HG03175 (cell line): ENCODE measurements at regions not wholly inside any gene's neighbourhood (a gene's known extent, or its start where the extent isn't known, plus 50 kb on each side); places are given as distances from the start of the nearest gene placed in this dataset.

ENCODE experiments used
- ATAC-seq: cut with Tn5 transposase; IDR thresholded peaks from one replicate; pipeline ENCODE4 v1.9.1; 2021; ENCODE audit warnings: mild to moderate bottlenecking, moderate library complexity; ENCODE audit not compliant: unreplicated experiment

DNA sequence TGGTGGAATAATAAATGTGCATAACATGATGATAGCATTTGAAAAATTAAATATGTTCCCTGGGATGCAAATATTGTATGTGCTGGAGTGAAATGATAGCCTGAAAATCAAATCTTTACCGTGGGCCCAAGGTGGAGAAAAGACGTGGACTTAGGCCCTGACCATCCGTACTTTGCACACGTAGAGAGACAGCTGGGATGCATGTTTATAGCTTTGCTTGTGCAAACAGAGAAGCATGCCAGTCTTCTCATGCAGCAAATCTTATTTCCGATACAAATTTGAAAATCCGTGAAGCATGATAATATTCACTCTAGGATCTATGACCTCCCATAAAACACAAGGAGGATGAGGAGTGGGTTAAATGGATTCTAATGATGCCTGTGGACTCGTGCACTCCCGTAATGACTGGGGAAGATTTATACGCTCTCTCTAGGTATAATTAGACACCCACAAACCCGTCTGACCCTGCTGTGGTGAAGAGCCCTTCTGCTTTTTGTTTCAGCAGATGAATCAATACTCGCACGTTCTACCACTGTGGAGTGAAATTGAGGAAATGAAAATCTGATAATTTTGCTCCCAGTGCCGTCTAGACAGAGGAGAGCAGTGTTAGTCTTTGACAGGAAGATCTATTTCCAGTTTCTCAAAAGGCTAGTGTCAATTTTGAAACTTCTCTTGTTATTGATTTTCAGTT is 810.3 kb upstream of the SALL3 start:
- peak; percentile 47 for ATAC-seq

DNA sequence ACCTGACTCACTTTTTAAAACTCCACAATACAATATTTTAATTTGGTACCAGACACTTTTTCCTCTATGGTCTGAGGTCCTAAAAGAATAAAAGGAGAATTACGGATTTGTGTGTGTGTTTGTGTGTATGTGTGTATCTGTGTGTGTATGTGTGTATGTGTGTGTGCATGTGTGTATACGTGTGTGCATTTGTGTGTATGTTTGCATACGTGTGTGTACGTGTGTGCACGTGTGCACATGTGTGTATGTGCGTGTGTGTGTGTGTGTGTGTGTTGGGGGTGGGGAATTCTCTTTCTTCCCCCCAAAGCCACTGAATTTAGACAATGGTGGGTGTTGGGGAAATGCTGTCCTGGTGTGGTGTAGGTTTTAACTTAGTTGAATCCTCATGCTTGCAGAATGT is 807.7 kb upstream of the SALL3 start:
- no peak for ATAC-seq

DNA sequence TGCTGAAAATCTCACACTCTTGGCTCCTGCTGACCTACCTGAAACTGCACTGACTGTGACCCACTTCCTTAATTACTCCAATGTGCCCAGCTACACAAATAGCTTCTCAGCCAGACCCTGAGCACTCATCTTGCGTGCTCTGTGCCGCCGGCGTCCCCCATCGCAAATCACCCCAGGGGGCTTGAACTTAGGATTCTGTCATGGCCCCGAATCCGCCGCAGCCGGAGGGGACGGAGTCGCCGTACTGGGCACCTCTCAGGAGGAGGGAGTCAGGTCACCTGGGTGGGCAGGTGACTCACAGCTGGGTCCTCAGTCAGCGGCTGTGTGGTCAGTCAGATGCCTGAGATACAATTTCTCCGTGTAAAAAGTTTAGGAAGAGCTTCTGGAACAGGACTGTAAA is 804.9 kb upstream of the SALL3 start:
- no peak for ATAC-seq

DNA sequence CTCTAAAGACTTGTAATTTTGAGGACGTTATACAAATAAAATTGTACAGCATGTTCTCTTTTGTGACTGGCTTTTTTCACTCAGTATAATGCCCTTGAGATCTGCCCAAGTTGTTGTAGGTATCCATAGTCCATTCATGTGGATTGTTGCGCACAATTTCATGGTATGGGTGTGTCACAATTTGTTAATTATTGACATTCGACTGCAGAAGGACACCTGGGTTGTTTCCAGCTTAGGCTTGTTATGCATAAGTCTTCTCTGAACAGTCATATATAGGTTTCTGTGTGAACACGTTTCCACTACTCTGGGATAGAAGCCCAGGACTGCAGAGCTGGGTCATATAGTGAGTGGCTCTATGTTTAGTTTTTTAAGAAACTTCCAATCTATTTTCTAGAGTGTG is 800.8 kb upstream of the SALL3 start:
- ATAC-seq: no peak

DNA sequence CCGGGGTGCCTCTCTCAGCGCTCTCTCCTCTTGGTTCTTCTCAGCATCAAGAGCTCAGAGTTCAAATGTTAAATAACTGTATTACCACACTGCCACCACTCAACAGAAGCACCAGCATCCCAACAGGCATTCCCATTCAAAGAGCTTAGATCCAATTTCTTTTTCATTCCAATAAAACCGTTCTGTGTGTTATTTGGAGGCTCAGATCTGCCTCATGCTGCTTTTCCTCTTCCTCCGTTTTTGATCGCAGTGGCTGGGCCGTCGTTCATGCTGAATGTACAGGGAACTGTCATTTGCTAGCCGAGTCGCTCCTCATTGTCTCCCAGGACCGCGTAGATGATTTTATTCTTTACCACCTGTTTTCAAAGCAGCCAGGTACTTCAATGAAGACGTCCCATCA is 798.9 kb upstream of the SALL3 start:
- ATAC-seq: no peak

DNA sequence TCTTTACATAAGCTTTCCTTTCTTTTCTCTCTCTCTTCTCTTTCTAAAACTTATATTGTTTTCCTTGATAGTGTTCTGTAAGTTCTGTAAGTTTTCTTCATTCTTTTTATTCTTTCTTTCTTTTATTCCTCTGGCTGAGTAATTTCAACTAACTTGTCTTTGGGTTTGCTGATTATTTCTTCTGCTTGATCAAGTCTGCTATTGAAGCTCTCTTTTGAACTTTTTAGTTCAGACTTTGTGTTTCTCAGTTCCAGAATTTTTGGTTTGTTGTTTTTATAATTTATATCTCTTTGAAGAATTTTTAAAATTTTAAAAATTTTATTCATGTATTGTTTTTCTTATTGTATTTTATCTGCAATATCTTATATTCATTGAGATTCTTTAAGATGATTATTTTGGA is 795.8 kb upstream of the SALL3 start:
- ATAC-seq: no peak

DNA sequence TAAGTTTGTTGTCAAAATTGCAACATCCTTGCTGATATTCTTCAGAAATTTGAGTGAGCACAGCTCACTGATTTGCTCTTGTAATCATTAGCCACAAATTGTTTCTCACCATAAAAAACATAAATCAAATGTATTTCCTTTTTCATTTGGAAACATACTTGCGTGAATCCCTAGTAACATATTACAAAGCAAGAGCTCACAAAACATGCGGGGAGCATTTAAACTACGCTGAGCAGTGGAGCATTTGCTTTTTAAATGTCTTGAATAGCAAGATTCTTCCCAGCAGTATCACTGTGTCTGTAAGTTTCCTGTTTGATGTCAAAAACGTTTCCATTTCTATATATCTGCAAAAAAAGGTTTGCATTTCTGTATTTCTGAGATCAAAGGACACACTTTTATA is 788.3 kb upstream of the SALL3 start:
- ATAC-seq: no peak

DNA sequence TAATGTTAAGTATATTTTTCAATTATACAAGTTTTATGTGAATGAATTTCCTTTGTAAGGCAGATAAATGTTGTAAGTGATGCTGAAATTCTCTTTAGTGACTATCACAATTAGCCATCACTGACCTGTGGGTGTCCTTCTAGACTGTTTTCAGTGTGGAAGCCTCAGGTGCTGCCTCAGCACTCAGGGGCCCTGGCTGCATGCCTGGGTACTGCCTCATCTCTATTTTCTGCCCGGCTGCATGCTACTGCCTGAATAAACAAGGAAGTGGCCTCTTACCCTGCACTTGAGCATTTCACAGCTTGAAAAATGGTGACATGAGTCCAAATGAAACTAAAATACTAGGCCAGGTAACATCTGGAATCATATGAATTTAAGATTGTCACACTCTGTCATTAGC is 787.6 kb upstream of the SALL3 start:
- ATAC-seq: no peak

DNA sequence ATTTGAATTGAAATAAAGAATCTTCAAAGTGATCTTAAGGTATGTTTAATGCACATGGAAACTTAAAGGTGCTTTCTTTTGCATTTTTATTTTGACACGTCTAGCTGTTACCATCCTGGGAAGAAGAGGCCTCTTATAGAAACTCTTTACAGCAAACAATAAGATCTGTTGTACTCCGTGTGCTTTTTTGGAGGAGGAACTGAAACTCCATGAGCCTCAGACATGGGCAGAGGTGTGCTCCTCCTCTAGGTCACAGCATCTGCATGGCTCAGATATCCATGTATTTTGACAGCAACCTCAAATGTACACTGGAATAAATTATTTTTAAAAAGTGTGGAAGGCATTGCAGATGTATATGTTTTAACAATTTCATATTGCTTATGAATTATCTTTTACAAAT is 783.3 kb upstream of the SALL3 start:
- ATAC-seq: no peak

DNA sequence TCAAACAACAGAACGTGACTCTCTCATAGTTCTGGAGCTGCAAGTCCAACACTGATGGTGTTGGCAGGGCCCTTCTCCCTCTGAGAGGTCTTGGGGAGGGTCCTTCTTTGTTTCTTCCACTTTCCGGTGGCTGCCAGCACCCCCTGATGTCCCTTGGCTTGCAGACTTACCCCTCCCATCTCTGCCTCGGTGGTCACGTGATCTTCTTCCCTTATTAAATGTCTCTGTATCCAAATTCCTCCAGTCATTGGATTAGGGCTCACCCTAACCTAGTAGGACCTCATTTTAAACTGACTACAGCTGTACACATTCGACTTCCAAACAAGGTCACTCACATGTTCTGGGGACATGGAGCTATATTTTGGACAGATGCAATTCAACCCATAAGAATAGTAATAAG is 780.6 kb upstream of the SALL3 start:
- ATAC-seq: no peak

DNA sequence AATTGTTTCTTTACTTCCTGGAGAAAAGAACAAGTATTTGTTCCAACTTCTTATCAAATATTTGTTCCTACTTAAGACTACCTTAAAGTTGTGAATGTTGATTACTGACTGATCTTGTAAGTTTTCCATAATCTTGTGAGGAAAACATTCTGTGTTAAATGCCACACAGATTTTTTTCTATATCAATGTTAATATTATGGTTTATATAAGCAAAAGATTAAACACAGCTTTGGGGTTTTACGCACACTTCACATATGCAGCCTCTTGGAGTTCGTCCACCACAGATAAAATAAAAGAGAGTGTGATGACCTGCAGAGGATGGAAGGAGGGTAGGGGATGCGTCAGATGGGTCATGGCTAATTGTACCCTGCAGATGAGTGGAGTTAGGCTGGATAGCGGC is 780.0 kb upstream of the SALL3 start:
- no peak for ATAC-seq

DNA sequence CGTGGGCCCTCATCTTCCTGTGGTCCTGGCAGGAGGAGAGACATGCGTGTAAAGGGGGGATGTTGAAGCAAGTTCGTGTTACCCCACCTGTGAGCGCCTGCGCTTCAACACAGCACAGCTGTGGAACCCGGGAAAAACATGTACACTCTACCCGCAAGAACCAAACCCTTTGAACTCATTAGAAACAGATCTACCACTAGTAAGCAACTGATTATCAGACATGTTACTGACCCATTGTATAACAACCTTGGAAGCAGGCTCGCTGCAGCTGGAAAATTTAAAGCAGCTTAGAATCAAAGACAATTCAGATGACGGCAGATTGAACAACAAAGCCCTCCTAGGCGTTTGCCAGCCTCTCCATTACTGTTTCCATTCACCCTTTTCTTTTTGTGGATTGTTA is 771.7 kb upstream of the SALL3 start:
- ATAC-seq: no peak

DNA sequence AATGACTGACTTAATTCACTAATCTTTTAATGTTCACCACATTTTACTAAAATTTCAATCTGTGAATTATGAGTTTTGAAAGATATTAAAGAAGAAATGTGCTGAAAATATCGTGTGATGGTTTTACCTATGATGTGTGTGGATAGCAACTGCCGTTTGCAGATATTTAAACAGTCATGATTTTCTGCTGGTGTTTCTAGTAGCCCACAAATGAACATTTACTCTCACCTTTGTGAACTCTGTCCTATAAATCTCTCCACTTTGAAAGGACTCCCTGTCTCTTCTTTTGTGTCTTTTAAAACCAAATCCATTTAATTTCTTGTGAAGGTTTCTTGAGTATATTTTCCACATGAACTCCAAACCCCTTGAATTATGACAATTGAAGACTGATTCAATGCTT is 771.2 kb upstream of the SALL3 start:
- ATAC-seq: no peak

DNA sequence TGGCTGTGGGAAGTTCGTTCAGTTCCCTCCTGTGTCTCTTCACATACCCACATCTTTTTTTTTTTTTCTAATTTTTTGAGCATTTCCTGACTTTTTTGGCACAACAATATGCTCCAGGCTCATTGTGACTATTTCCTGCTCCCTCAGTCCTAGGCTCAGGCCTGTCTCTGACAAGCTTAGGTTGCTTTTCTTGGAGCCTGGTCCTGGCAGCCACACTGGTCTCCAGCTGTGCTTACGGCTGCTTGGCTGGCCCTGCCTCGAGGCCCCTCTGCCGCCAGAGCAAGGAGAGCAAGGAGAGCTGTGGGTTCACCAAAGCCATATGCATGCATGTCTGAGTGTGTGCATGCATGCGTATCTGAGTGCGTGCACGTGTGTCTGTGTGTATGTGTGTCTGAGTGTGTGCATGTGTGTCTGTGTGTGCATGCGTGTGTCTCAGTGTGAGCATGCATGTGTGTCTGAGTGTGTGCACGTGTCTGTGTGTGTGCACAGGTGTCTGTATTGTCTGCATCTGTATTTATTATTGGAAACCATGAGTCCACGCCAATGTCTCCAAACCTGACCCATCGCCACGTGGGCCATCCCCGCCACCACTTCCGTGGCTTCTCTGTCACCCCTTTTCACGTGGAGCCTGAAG is 766.1 kb upstream of the SALL3 start:
- ATAC-seq: no peak

DNA sequence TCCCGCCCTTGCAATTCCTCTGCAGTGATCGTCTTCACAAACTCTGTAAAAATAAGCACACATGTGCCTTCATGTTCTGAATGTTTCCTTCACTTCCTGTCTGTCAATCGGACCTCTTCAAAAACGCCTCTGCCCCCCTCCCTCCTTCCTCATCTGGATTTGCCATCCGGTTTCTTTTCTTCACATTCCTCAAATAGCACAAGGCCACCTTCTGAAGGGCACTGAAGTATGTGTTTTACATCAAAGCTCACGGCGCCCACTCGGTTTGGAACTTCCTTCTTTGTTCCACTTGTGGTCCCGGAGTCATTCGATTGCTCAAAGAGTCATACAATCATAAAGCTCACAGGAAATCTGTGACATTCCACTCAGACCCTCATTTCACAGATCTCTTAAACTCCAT is 758.1 kb upstream of the SALL3 start:
- no peak for ATAC-seq

DNA sequence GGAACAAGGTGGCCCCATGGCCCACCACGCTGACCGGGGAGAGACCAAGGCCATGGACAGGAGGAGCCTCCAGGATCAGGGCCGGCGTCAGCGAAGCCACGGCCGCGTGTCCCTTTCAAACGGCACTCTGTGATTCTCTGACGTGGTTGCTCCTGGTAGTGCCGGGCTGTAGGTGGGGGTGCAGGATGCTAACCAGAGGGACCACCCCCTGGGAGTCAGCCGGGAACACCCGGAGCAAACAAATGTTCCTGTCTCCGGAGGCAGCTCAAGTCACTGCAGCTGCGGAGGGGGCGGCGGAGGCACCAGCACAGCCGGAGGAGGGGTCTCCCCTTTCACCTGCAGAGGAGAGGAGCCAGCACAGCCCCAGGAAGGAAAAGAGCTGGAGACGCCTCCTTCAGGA is 750.6 kb upstream of the SALL3 start:
- no peak for ATAC-seq

DNA sequence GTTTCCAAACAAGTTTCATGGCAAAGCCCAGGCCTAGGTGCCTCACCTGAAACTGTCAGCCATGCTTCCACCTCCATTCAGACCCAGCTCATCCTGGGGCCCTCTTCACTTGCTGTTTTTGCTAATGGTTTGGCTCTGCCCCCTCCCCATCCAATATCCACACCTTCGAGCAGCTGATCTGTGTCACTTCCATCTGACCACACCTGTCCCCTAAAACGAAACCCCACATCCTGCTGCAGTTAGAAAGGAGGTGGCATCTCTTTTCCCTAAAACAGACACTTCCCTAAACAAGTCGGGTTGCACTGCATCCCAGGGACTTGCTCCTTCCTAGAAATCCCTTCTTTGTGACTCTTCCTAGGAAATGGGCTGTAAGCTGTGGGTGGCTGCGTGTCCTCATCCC is 748.7 kb upstream of the SALL3 start:
- ATAC-seq: no peak

DNA sequence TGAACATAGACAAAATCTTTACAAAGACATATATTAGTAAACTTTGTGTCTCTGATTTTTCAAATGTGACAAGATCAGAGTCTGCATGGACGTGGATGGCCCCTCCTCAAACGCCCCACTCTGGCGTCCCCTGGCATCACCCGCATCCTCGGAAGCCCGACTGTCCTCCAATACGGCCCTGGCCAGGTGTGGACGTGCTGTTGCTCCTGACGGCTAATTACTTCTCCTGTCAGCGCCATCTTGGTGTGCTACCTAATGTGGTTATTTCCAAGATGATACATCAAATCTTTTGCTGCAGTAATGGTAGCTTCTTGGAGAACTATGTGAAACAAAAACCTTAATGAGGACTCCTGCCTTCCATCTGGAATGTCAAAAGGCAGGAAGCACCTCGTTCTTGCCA is 747.4 kb upstream of the SALL3 start:
- no peak for ATAC-seq

DNA sequence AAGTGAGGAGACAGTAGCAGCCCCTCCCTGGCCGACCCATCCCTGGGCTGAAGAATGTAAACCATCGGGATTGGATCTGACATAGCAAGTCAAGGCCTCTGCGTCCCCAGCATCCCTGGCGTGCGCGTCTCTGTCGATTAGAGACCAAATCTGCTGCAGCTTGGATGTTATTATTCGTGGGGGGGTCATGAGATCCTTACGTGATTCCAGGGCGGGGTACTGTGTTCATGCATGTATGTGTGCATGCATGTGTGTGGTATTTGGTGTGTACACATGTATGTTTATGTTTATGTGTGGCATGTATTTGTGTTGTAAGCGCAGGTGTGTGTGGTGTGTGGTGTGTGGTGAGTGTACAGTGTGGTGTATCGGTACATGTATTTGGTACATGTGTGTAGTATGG is 741.8 kb upstream of the SALL3 start:
- no peak for ATAC-seq

DNA sequence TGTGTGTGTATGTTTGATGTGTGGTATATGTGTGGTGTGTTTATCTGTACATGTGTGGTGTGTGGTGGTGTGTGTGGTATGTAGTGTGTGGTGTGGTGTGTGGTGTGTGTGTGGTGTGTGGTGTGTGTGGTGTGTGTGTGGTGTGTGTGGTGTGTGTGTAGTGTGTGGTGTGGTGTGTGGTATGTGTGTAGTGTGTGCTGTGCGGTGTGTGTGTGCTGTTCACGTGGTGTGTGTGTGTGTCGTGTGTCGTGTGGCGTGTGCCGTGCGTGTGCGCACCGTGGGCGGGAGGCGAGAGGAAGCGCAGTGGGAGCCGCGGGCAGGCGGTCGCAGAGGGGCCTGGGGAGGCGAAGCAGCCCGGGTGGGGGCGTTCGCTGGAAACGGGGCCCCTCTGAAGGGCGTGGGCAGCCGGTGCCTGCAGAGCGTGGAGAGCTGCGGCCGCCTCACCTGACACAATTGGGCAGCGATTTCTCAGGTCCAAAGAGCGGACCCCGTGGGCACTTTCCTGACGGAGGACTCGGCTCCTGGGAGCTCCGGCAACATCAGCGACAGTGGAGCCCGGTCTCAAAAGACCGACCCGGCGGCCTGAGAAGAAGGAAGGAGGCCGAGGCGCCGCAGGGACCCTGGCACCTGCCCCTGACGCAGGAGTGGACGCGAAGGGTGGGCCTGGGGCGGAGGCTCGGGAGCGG is 741.1 kb upstream of the SALL3 start:
- ATAC-seq: no peak

DNA sequence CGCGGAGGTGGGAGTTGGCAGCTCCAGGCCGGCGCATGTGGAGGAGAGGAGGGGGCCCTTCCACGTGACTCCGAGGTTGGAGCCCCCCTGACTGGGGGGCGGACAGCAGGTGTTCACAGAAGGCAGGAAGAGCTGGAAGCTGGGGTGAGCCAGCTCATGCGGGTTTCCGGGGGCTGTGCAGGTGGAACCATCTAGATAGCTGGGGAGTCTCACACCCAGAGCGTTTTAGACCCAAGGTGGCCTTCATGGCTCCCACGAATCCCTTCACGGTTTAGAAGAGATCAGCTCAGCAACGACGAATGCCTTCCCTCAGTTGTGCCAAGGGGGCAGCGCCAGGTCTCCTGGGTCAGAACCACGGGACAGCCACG is 740.5 kb upstream of the SALL3 start:
- ATAC-seq: no peak

DNA sequence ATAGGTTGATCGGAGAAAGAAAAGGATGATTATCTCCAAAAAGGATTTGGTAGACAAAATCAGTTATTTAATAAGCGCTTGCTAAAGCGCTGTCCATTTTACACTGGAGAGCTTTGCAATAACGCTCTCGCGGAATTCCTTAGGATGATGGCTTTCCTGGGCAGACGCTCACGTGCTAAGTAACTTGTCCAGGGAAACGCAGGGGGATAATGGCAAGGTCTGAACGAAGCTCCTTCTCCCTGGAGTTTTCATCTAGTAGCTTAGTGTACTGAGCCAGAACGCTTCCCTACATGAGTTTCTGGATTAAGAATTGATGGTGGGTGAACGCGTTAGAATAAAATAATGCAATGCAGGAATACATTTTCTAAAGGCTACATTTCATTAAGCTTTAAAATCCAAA is 739.5 kb upstream of the SALL3 start:
- ATAC-seq: no peak
